A172 (cell line): ENCODE measurements at regions not wholly inside any gene's neighbourhood (a gene's known extent, or its start where the extent isn't known, plus 50 kb on each side); places are given as distances from the start of the nearest gene placed in this dataset.

Experiments used
- DNase-seq: peaks from one replicate; pipeline ENCODE4 v3.0.0-alpha.2; 2015; ENCODE audit warnings: low spot score

- DNase-seq: no peak
Observed at GRCh38 chr20:23253524-23253923, 97.1 kb upstream of the NXT1 start.

- DNase-seq: no peak
Observed at GRCh38 chr20:23251779-23252178, 98.8 kb upstream of the NXT1 start.

- no peak for DNase-seq
Observed at GRCh38 chr20:23249541-23249940, 101.0 kb upstream of the NXT1 start.

DNA sequence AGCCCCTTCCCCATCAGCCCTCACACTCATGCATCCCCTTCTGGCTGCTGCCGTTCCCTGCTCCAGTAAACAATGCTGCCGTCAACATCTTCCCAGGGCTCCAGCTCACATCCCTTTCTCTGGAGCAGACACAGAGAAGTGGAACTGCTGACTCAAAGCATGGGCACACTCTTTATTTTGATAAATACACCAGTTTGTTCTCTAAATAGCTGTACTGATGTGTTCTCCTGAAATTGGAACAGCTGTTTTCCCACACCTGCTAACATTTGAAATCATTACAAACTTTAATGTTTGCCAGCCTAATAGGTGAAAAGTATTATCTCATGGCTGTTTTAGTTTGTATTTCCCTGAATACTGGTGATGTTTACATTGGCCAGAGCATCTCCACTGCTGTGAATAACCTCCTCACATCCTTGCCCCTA, 102.1 kb upstream of the NXT1 start:
- no peak for DNase-seq

- DNase-seq: no peak
Observed at GRCh38 chr20:23246717-23247664, 103.6 kb upstream of the NXT1 start.

GRCh38 chr20:23245553-23246181, 104.9 kb upstream of the NXT1 start:
- DNase-seq: no peak

GRCh38 chr20:23244916-23245552, 105.6 kb upstream of the NXT1 start:
- no peak for DNase-seq

DNA sequence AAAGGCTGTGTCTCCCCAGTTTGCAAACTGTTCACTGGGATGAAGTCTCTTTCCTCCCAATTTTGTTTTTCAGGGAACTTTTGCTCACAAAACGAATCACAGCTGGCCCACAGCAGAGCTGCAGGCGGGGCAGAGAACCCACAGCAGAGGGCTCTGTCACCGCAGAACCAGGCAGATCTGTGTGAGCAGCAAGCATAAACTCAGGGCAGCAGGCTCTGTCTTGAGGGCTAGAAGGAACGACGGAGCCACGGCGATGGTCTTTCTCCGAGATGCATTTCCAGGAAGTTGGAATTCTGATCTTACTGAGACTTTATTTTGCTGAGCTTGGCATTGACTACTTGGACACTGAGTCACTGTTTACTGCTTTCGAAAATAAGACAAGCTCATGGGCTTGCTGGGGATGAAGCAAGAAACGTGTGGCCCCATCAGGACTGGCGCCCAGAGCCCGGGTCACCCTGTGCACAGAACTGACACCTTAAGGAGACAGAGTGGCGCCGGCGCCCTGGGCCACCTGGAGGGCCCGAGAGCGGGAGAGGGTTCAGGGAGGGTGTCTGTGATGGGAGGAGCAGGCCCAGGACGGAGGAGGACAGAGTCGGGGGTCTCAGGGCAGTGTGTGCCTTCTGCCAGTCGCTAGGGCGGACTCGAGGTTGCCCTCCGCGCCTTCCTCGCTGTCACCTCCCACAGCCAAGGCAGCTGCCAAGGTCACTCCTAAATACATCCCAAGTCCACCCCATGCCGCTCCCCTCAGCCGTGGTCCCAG, 106.3 kb upstream of the NXT1 start:
- DNase-seq: no peak

GRCh38 chr20:23243791-23244155, 106.8 kb upstream of the NXT1 start:
- DNase-seq: no peak

- no peak for DNase-seq
Observed at GRCh38 chr20:23242556-23243180, 107.9 kb upstream of the NXT1 start.

- DNase-seq: no peak
Observed at GRCh38 chr20:23242104-23242503, 108.5 kb upstream of the NXT1 start.

DNA sequence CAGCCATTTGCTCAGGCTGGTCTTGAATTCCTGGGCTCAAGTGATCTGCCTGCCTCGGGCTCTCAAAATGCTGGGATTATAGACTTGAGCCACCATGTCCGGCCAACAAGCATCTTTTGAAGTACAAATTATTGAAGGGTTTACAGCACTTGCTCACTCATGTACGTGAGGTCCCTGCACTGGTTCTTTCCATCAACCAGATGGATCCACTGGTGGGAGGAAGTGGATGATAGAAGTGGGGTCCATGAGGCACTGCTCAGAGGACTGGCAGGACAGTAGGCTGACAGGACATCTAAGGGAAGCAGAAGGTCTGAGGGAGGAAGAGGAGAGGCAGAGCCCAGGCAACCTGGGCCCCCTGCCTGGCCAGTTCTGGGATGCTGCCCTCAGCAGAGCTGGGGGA, 109.2 kb upstream of the NXT1 start:
- DNase-seq: no peak

DNA sequence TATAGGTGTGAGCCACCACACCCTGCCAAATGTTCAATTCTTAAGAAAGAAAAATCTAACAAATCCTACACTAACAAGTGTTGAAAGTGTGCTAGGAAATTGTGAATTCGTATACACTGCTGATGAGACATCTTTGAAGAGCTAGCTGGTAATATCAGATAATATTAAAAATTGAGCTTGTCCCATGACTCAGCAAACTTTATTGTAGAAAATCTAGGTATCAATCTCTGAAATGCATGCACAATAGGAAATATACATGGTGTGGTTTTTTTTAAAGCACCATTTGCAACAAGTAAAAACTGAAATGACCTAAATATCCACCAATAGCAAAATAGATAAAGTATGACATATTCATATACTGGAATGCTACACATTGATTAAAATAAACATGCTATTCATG, 110.1 kb upstream of the NXT1 start:
- DNase-seq: no peak

- no peak for DNase-seq
Observed at GRCh38 chr20:23237201-23237600, 113.4 kb upstream of the NXT1 start.

GRCh38 chr20:23235173-23236027, 115.2 kb upstream of the NXT1 start:
- no peak for DNase-seq

DNA sequence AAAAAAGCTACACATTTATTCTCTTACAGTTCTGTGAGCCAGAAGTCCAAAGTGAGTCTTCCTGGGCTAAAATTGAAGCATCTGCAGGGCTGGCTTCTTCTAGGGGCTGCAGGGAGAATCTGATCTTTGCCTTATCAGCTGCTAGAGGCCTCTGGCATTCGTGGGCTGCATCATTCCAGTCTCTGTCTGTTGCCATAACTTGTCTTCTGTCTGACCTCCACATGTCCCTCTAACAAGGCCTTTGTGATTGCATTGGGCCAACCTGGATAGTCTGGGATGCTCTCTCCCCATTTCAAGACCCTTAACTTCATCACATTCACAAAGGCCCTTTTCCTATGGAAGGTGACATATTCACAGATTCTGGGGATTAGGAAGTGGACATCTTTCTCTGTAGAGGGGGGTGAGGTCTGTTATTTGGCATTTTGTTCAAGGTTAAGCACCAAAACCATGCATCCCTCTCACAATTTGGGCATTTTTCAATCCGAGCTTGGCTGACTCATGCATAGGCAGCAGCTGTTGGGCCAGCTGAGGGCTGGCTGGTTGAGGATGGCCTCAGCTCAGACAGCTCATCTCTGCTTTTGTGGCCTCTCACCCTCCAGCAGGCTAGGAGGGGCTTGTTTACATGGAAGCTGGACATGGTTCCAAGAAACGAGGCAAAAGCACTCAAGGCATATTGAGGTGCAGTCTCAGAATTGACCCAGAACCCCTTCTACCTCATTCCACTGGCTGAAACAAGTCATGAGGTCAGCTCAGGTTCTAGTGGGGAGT, 116.1 kb upstream of the NXT1 start:
- DNase-seq: no peak

DNA sequence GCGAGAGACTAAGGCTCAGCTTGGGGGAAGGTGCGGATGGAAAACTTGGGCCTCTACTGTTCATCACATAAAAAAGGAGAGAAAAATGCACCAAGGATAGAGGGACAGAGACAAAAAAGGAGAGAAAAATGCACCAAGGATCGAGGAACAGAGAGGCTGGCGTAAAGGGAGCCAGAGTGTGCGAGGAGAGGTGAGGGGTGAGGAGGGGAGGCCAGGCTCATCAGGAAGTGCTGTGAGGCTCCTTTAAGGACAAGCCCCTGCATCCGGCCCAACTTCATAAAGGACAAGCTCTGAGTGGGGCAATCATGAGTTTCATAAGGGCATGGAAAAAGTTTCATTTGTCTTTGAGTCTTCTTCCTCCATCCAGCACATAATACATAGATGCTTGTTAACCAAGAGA, 117.2 kb upstream of the NXT1 start:
- no peak for DNase-seq

- no peak for DNase-seq
Observed at GRCh38 chr20:23232679-23233308, 117.8 kb upstream of the NXT1 start.

- DNase-seq: no peak
Observed at GRCh38 chr20:23232219-23232581, 118.4 kb upstream of the NXT1 start.
